HG02678 (cell line): ENCODE measurements at regions not wholly inside any gene's neighbourhood (a gene's known extent, or its start where the extent isn't known, plus 50 kb on each side); places are given as distances from the start of the nearest gene placed in this dataset.
"Not testable (repeated sequence)": the region's sequence is repeated elsewhere in the genome, so short reads cannot be mapped to it uniquely, and the experiment has no call there.

Source experiments
- ATAC-seq: cut with Tn5 transposase; IDR thresholded peaks from one replicate; pipeline ENCODE4 v1.9.1; 2021; ENCODE audit warnings: mild to moderate bottlenecking, moderate library complexity; ENCODE audit not compliant: unreplicated experiment

DNA sequence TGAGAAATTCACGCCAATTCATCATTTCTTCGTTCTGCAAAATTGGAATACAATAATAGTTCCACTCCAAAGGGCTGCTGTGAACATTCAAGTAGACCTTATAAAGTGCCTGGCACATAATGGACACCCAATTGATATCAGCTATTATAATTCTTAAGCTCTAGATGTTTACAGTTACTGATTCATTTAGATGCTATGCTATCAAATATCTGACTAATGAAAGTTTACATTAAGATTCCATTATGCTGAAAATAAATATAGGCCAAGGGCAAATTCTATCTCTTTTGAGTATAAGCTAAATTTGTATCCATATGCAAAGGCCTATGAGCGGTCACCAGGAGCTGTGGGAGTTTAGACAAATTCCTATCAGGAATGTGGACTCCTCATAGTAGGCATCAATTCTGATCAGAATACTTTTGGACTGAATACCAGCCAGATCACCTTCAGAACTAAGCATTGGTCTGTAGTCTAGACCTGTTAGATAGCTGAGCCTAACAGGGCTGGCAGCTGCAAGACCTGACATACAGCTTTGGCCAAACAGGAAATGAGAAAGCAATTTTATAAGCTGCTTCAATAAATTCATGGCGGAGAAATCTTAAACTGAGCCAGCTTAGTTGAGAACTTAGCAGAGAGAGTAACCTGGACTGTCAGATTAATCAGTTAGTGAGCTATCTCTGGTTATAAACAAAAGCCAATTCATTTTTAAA is 384.3 kb upstream of the ACTRT1 start:
- no peak for ATAC-seq

- ATAC-seq, result no peak
Observed at GRCh38 chrX:128425546-128425945, 373.3 kb upstream of the ACTRT1 start.

DNA sequence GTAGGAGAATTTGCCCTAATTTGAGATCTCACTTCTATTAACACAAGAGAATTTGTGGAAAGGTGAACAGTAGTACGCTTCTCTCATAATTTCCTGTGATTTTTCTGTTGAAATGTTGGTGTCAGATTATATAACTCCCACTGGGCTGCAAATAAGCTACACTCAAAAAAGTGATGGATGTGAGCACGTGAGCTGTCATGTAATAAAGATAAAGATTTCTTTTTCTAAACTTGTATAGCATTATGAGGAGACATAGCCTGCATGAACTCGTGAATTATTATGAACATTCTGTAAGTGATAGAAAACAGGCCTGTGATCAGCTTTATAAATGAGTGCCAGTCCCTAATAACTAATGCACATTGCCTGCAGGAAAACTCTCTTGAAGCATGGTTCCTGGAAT is 356.6 kb upstream of the ACTRT1 start:
- no peak for ATAC-seq

DNA sequence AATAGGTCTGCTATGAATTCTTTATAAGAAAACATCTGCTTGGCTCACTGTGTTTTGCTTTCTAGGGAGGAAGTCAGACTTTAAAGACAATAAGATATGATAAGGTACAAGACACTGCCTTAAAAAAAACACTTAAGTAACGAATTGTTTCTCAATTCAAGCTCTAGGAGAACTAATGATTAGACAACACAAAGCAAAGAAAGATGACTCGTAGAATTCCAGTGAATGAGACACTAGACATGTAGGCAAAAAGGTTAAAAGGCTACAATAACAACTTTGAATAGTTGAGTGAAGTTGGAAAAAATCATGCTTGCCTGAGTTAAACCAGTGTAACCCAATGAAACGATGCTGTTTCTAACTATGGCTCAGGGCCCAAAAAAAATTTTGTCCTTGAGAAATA is 344.4 kb upstream of the ACTRT1 start:
- no peak for ATAC-seq

DNA sequence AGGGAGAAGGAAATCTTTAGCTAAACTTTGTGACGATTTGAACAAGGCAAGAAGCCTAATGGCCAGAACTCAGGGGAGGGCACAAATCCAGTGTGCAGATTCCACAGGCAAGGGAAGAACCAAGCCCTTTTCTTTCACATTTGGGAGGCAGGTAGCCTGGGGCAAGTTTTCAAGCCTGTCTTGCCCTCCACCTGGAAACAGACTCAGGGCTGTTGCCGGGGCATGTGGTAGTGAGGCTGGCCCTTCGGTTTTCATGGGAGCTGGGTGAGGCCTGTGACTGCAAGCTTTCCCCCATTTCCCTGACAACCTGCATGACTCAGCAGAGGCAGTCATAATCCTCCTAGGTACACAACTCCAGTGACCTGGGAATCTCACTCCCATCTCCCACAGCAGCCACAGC is 331.6 kb upstream of the ACTRT1 start:
- ATAC-seq, result not testable (repeated sequence)

- no peak for ATAC-seq
Observed at GRCh38 chrX:128365492-128365891, 313.3 kb upstream of the ACTRT1 start.

GRCh38 chrX:128335671-128336070 is 283.5 kb upstream of the ACTRT1 start:
- no peak for ATAC-seq

DNA sequence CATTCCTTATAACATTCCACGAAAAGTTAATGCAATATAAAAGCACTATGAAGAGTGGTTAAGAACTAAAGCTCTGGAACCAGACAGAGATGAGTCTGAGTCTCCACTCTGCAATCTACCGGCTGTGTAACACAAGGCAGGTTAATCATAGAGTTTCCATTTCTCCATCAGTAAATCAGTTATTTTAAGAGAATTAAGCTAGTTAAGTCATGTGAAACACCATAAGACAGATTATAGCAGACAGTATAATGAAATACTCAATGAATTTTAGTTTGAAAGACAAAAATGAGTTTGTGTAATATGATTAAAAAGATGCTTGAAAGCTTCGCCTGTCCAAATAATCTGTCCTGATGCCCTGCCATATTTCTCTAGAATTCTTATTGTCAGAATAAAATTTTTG is 282.6 kb upstream of the ACTRT1 start:
- no peak for ATAC-seq

DNA sequence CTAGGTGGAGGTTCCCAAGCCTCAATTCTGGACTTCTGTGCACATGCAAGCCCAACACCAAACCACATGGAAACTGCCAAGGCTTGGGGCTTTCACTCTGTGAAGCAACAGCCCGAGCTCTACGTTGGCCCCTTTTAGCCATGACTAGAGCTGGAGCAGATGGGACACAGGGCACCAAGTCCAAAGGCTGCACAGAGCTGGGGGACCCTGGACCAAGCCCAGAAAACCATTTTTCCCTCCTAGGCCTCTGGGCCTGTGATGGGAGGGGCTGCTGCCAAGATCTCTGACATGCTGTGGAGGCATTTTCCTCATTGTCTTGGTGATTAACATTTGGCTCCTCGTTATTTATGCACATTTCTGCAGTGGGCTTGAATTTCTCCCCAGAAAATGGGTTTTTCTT is 258.7 kb upstream of the ACTRT1 start:
- no peak for ATAC-seq

GRCh38 chrX:128309311-128309710 is 257.1 kb upstream of the ACTRT1 start:
- no peak for ATAC-seq

DNA sequence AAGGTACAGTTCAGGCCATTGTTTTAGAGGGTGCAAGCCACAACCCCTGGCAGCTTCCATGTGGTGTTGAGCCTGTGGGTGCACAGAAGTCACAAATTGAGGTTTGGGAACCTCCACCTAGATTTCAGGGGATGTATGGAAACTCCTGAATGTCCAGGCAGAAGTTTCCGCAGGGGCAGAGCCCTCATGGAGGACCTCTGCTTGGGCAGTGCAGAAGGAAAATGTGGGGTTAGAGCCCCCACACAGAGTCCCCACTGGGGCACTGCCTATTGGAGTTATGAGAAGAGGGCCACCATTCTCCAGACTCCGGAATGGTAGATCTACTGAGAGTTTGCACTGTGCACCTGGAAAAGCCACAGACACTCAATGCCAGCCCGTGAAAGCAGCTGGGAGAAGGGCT is 242.0 kb upstream of the ACTRT1 start:
- ATAC-seq, result no peak

DNA sequence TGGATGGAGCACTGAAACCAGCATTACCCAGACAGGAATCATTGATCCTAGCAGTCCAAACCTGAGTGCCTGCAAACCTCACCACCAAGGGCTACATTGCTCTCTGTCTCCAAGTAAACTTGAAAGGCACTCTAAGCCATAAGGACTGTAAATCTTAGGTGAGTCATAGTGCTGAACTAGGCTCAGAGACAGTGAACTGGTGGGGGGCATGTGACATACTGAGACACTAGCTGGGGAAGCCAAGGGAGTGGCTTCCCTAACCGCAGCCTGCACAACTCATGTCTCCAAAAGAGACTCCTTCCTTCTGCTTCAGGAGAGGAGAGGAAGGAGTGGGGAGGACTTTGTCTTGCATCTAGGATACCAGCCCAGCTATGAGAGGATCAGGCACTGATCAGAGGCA is 235.5 kb upstream of the ACTRT1 start:
- ATAC-seq, result no peak

DNA sequence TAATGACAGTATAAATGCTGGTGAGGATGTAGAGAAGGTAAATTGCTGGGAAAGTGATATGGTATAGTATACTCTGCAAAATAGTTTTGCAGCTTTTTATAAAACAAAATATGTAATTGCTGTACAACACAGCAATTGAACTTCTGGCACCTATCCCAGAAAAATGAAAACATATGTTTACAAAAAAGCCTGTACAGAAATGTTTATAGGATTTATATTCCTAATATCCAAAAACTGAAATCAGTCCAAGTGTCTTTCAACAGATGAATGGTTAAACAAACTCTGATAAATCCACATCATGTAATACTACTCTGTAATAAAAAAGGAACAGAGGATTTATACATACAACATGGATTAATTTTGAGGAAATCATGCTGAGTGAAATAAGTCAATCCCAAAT is 198.4 kb upstream of the ACTRT1 start:
- ATAC-seq, result no peak

DNA sequence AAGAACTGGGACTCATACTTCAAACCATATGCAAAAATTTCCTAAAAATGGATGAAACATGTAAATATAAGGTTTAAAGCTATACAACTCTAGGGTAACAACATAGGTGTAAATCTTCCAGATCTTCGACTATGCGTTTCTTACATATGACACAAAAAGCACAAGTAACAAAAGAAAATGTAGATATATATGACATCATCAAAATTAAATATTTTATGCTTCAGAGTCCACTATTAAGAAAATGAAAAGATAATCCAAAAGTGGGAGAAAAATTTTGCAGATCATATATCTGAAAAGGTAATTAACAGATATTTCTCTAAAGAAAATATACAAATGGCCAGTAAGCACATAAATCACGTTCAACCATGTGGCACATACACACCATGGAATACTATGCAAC is 164.2 kb upstream of the ACTRT1 start:
- no peak for ATAC-seq

- ATAC-seq, result no peak
Observed at GRCh38 chrX:128165884-128166408, 113.7 kb upstream of the ACTRT1 start.

DNA sequence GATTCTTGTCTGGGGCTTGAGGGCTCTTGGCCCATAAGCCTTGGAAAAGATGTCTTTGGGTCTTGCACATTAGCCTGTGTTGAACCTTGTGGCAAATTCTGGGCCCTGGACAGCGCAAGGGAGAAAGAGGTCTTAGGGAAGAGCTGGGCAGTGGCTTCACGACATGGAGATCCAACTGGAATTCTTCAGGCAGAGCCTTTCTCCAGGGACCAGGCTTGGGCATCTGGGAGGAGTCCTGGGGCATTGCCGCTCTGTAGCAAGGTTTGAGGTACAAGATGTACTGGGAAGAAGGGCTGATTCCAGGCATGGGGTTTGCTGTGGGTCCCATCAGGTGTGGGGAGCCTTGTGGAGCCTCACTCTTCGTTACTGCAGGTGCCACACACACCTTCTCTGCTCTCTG is 104.0 kb upstream of the ACTRT1 start:
- ATAC-seq, result no peak

DNA sequence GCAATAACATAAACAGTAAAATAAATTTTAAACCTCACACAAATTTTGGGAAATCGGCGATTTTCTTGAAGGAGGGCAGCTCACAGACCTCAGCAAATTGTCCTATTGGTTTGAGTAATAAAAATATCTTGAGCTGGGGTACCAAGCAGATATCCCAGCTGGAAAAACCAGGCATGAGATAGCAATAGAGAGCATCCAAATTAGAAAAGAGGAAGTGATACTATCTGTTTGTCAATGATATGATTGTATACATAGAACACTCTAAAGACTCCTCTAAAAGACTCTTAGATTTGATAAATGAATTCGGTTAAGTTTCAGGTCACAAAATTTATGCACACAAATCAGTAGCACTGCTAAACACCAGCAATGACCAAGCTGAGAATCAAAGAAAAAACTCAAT is 90.5 kb upstream of the ACTRT1 start:
- ATAC-seq, result no peak

GRCh38 chrX:128106630-128107029 is 54.4 kb upstream of the ACTRT1 start:
- ATAC-seq, result no peak

GRCh38 chrX:128105659-128106058 is 53.5 kb upstream of the ACTRT1 start:
- ATAC-seq, result no peak
